ENCODE measurements at regions not wholly inside any gene's neighbourhood (a gene's known extent, or its start where the extent isn't known, plus 50 kb on each side); places are given as distances from the start of the nearest gene placed in this dataset.
"Not testable (repeated sequence)": the region's sequence is repeated elsewhere in the genome, so short reads cannot be mapped to it uniquely, and the experiment has no call there.

DNA sequence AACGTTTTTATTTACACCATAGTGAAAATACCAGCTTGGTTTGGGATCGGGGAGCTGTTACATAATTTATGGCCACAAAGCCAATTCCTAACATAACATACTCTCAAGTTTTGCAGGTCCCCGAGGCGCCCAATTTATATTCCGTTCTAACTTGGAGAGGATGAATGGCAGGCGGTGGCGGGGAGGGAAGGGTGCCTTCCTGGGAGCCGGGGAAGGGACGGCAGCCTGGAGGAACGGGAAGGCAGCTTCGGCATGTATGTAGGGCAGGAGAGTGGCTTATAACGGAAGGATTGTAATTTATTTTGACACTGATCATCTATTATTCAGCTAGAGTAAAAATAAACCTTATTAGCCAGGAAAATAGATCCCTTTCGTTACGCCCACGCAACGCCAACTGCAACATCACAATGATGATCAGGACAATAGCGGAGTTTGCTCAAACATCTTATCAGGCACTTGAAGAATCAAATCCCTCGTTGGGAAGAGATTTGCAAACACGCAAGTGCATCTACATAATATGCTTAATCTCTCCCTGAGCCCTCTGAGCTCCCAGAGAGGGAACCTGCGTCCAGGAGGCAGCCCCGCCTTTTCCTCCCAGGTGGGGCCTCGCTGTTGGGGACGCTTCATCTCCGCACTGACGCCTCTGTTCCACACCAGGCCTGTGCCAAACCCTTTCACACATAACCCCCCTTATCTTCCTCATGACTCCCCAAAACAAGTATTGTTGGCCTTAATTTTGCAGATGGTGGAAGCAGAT lies 93.7 kb upstream of the C1orf174 start:
- H3K9me3 ChIP-seq (ENCODE audit: control insufficient read depth, low read length), result no peaks in the 10 kb centered on the region
- no peaks in the 10 kb centered on the region for H3K4me1 ChIP-seq
- H3K9ac ChIP-seq, result no peak overlapping the region
- H3K4me3 ChIP-seq (ENCODE audit: low read depth, low read length), result no peak overlapping the region
- H3K79me2 ChIP-seq, result no peaks in the 10 kb centered on the region
- H3K36me3 ChIP-seq (ENCODE audit: control insufficient read depth, insufficient read depth, low read length), result no peaks in the 10 kb centered on the region
- no peak overlapping the region for H3K27ac ChIP-seq
- TF ChIP-seq, protein P1, sequence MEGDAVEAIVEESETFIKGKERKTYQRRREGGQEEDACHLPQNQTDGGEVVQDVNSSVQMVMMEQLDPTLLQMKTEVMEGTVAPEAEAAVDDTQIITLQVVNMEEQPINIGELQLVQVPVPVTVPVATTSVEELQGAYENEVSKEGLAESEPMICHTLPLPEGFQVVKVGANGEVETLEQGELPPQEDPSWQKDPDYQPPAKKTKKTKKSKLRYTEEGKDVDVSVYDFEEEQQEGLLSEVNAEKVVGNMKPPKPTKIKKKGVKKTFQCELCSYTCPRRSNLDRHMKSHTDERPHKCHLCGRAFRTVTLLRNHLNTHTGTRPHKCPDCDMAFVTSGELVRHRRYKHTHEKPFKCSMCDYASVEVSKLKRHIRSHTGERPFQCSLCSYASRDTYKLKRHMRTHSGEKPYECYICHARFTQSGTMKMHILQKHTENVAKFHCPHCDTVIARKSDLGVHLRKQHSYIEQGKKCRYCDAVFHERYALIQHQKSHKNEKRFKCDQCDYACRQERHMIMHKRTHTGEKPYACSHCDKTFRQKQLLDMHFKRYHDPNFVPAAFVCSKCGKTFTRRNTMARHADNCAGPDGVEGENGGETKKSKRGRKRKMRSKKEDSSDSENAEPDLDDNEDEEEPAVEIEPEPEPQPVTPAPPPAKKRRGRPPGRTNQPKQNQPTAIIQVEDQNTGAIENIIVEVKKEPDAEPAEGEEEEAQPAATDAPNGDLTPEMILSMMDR (IDR thresholded peaks at IDR 0.05), result no peak
- no peak overlapping the region for H2AFZ ChIP-seq
- H3K27me3 ChIP-seq (ENCODE audit: control insufficient read depth, insufficient read depth, low read length), result no peaks in the 10 kb centered on the region
- H3K4me2 ChIP-seq (ENCODE audit: low read length), result no peak overlapping the region

DNA sequence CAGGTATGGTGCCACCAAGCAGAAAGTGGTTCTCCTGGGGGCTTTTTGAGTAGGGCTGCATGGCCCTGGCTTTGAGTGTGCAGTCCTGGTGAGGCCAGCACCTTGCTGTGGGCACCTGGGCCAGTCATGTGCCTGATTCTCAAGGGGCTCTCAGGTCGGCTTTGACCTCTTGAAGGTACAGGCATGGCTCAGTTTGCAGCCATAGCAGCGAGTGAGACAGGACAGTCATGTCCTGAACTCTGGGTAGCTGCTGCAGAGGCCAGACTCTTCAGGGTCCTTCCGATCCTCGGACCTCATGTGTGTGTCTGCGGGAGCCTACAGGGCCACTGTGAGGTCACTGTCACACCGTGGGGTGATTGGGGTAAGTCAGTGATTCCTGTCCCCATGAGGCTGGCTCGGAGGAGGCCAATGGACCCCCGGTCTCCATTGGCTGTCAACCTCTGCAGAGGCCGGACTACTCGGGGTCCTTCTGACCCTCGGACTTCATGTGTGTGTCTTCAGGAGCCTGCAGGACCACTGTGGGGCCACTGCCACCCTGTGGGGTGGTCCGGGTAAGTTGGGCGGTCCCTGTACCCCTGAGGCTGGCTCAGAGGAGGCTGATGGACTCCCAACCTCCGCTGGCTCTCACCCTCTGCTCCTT lies 95.2 kb upstream of the C1orf174 start:
- TF ChIP-seq, protein P1 (IDR thresholded peaks at IDR 0.05), result no peak
- no peak overlapping the region for H3K4me2 ChIP-seq (ENCODE audit: low read length)
- H2AFZ ChIP-seq, result no peak overlapping the region
- H3K9me3 ChIP-seq (ENCODE audit: control insufficient read depth, low read length), result no peaks in the 10 kb centered on the region
- no peaks in the 10 kb centered on the region for H3K36me3 ChIP-seq (ENCODE audit: control insufficient read depth, insufficient read depth, low read length)
- no peak overlapping the region for H3K4me3 ChIP-seq (ENCODE audit: low read depth, low read length)
- no peaks in the 10 kb centered on the region for H3K27me3 ChIP-seq (ENCODE audit: control insufficient read depth, insufficient read depth, low read length)
- H3K9ac ChIP-seq, result no peak overlapping the region
- no peaks in the 10 kb centered on the region for H3K79me2 ChIP-seq
- no peaks in the 10 kb centered on the region for H3K4me1 ChIP-seq
- no peak overlapping the region for H3K27ac ChIP-seq

DNA sequence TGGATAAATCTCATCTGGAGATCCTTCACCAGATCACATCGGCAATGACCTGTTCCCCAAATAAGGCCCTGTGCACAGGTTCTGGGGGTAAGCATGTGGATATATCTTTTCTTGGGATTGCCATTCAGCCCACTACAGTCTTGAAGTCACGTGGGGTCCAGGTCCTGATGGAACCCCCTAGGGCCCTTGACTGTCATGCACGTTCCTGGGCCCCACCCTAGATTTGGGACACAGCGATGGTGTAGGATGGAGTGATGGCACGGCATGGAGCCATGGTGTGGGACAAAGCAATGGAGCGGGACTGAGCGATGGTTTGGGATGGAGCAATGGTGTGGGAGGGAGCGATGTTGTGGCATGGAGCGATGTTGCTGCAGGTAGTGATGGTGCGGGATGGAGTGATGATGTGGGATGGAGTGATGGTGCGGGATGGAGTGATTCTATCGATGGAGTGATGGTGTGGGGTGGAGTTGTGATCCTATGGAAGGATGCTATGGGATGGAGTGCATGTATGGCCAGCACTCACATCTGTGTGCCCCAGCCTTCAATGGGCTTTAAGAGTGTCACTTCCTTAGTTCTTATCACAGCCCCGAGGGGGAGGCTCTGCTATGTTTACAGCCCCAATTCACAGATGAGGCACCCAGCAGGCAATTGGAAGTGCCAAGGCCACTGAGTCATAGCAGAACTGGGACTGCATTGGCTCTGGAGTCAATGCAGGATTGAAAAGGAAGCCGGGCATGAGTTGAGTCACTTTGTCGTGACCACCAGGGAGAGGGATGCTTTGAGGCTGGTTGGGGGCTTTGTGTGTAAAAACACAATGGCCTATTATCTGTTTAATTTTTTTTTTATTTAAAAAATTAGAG lies 97.0 kb upstream of the C1orf174 start:
- H3K4me3 ChIP-seq (ENCODE audit: low read depth, low read length), result no peak overlapping the region
- H3K4me2 ChIP-seq (ENCODE audit: low read length), result no peak overlapping the region
- H3K27me3 ChIP-seq (ENCODE audit: control insufficient read depth, insufficient read depth, low read length), result no peaks in the 10 kb centered on the region
- H3K4me1 ChIP-seq, result no peaks in the 10 kb centered on the region
- H3K36me3 ChIP-seq (ENCODE audit: control insufficient read depth, insufficient read depth, low read length), result no peaks in the 10 kb centered on the region
- no peak overlapping the region for H3K27ac ChIP-seq
- H3K9me3 ChIP-seq (ENCODE audit: control insufficient read depth, low read length), result no peaks in the 10 kb centered on the region
- no peak overlapping the region for H3K9ac ChIP-seq
- no peak overlapping the region for H2AFZ ChIP-seq
- TF ChIP-seq, protein P1 (IDR thresholded peaks at IDR 0.05), result no peak
- H3K79me2 ChIP-seq, result no peaks in the 10 kb centered on the region

DNA sequence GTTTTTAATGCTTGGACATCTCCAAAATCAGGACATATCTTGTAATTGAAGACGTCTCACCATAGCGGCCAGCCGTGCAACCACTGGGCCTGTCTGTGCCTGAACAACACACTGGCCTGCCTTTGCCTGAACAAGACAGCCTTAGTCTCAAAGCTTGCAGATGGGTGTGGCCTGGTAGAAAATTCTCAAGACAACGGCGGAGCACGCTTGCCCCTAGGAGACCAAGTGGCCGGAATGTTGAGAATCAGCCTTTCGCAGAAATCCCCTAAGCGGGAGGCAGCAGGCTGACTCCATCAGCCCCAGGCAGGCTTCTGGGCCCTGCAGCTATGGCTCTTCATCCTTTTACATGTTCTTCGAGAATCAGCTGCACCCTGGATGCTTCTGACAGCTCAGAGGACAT lies 98.0 kb upstream of the C1orf174 start:
- Histone ChIP-seq H3K9ac (no peak overlapping the region), H2AFZ (no peak overlapping the region), H3K4me3 (ENCODE audit: low read depth, low read length) (no peak overlapping the region), H3K79me2 (no peaks in the 10 kb centered on the region), H3K27ac (no peak overlapping the region), H3K27me3 (ENCODE audit: control insufficient read depth, insufficient read depth, low read length) (no peaks in the 10 kb centered on the region), H3K36me3 (ENCODE audit: control insufficient read depth, insufficient read depth, low read length) (no peaks in the 10 kb centered on the region), H3K4me2 (ENCODE audit: low read length) (no peak overlapping the region), H3K9me3 (ENCODE audit: control insufficient read depth, low read length) (no peaks in the 10 kb centered on the region), H3K4me1 (no peaks in the 10 kb centered on the region)
- TF ChIP-seq, protein P1 (IDR thresholded peaks at IDR 0.05), result no peak

DNA sequence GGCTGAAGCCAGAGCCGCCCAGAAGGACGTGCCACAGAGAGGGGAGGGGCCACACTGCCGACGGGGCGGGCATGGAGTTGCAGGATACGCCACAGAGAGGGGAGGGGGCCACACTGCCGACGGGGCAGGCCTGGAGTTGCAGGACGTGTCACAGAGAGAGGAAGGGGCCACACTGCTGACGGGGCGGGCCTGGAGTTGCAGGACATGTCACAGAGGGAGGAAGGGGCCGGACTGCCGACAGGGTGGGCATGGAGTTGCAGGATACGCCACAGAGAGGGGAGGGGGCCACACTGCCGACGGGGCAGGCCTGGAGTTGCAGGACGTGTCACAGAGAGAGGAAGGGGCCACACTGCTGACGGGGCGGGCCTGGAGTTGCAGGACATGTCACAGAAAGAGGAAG lies 99.4 kb upstream of the C1orf174 start:
- H3K27me3 ChIP-seq (ENCODE audit: control insufficient read depth, insufficient read depth, low read length); H3K9me3 ChIP-seq (ENCODE audit: control insufficient read depth, low read length); H3K4me1 ChIP-seq; H3K4me2 ChIP-seq (ENCODE audit: low read length); H3K9ac ChIP-seq; H3K36me3 ChIP-seq (ENCODE audit: control insufficient read depth, insufficient read depth, low read length); H3K27ac ChIP-seq; H3K4me3 ChIP-seq (ENCODE audit: low read depth, low read length); H3K79me2 ChIP-seq; H2AFZ ChIP-seq: not testable (repeated sequence)

Data from parathyroid adenoma (tissue), 2 donors.